ENCODE measurements at regions not wholly inside any gene's neighbourhood (a gene's known extent, or its start where the extent isn't known, plus 50 kb on each side); places are given as distances from the start of the nearest gene placed in this dataset.

DNA sequence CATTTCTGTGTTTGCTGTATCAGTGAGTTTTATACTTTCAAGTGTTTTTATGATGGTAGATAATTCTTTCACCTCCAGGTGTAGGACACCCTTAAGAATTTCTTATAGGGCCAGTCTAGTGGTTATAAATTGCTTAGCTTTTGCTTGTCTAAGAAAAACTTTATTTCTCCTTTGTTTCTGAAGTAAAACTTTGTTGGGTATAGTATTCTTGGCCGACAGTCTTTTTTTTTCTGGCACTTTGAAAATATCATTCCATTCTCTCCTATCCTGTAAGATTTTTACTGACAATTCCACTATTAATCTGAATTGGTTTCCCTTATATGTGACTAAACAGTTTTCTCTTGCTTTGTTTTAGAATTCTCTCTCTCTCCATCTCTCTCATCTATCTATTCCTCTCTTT is 118.7 kb upstream of the LRRTM4 start:
- TF ChIP-seq, protein P1, sequence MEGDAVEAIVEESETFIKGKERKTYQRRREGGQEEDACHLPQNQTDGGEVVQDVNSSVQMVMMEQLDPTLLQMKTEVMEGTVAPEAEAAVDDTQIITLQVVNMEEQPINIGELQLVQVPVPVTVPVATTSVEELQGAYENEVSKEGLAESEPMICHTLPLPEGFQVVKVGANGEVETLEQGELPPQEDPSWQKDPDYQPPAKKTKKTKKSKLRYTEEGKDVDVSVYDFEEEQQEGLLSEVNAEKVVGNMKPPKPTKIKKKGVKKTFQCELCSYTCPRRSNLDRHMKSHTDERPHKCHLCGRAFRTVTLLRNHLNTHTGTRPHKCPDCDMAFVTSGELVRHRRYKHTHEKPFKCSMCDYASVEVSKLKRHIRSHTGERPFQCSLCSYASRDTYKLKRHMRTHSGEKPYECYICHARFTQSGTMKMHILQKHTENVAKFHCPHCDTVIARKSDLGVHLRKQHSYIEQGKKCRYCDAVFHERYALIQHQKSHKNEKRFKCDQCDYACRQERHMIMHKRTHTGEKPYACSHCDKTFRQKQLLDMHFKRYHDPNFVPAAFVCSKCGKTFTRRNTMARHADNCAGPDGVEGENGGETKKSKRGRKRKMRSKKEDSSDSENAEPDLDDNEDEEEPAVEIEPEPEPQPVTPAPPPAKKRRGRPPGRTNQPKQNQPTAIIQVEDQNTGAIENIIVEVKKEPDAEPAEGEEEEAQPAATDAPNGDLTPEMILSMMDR (IDR thresholded peaks at IDR 0.05; ENCODE audit: borderline replicate concordance, extremely low read depth, low read length, poor library complexity, severe bottlenecking): no peak
- no peak for TF ChIP-seq EZH2 (IDR thresholded peaks at IDR 0.05; ENCODE audit: borderline replicate concordance, low read depth, low read length, severe bottlenecking)

Data from DND-41 (cell line).